Muscle of leg (tissue), 3 donors: ENCODE measurements at regions not wholly inside any gene's neighbourhood (a gene's known extent, or its start where the extent isn't known, plus 50 kb on each side); places are given as distances from the start of the nearest gene placed in this dataset.

Experiments used
- DNase-seq: peaks from one replicate; pipeline ENCODE4 v3.0.0; 2013
- H3K27ac ChIP-seq: one replicate; pipeline ENCODE4 v1.5.1; 2013; ENCODE audit warnings: mild to moderate bottlenecking, low read length, control low read depth
- H3K27me3 ChIP-seq: one replicate; pipeline ENCODE4 v1.6.1; 2013; ENCODE audit warnings: low read length; ENCODE audit not compliant: control insufficient read depth, insufficient read depth
- H3K36me3 ChIP-seq: one replicate; pipeline ENCODE4 v1.6.1; 2013; ENCODE audit warnings: low read length; ENCODE audit not compliant: control insufficient read depth, insufficient read depth
- H3K4me1 ChIP-seq: one replicate; pipeline ENCODE4 v1.6.1; 2013; ENCODE audit warnings: low read length; ENCODE audit not compliant: control insufficient read depth, insufficient read depth
- H3K4me3 ChIP-seq: one replicate; pipeline ENCODE4 v1.5.1; 2013; ENCODE audit warnings: low read length, control low read depth
- H3K9me3 ChIP-seq: replicated peaks from 2 replicates; pipeline ENCODE4 v1.6.1; 2013; ENCODE audit warnings: low read depth, low read length; ENCODE audit not compliant: control insufficient read depth
- WGBS: methylation state at CpG from one replicate; pipeline ENCODE4 v1.1.5; 2013; ENCODE audit warnings: missing lambda C conversion rate; ENCODE audit not compliant: insufficient coverage; 5-methylcytosine and 5-hydroxymethylcytosine counted together

DNA sequence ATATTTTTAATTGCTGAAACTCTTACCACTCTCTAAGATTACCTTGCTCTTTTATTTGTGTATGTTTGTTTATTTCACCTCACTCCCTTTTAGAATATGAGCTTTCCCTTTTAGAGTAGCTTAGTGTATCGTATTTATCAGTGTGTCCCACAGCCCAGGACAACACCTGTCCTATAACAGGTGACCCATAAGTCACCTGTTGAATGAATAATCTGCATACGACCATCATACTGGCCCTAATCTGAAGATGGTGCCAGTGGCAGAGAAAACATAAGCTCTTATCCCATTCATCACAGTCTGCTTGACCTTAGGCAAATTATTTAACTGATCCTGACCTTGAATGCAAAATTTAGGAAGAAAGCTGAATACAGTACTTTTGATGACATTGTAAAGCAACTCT is 254.6 kb upstream of the NR2F2 start:
- Histone ChIP-seq H3K27me3 (no peaks in the 10 kb centered on the region), H3K36me3 (no peaks in the 10 kb centered on the region), H3K4me3 (no peak overlapping the region), H3K4me1 (no peaks in the 10 kb centered on the region), H3K9me3 (no peaks in the 10 kb centered on the region), H3K27ac (no peak overlapping the region)
- DNase-seq, result no peak
- 88% methylated on average over 1 of the region's 2 CpGs for WGBS

DNA sequence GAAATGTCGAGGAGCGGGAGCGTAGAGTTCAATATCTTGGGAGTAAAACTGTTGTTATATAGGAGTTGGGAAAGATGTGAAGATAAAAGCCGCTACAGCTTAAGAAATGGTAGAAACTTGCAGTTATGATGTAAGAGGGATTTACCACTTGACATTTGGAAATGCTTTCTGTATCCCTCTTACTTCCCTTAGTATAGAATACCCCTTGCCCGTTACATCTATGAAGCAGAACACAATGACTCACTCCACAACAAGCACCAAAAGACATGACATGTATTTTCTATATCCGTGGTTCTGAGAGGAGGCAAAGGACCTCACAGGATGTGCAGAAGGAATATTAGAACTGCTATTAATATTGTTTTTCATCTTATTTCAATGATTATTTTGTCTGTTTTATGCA is 254.2 kb upstream of the NR2F2 start:
- Histone ChIP-seq H3K27me3 (no peaks in the 10 kb centered on the region), H3K27ac (no peak overlapping the region), H3K4me3 (no peak overlapping the region), H3K36me3 (no peaks in the 10 kb centered on the region), H3K4me1 (no peaks in the 10 kb centered on the region), H3K9me3 (no peaks in the 10 kb centered on the region)
- no peak for DNase-seq
- 92% methylated on average over 3 of the region's 6 CpGs for WGBS

DNA sequence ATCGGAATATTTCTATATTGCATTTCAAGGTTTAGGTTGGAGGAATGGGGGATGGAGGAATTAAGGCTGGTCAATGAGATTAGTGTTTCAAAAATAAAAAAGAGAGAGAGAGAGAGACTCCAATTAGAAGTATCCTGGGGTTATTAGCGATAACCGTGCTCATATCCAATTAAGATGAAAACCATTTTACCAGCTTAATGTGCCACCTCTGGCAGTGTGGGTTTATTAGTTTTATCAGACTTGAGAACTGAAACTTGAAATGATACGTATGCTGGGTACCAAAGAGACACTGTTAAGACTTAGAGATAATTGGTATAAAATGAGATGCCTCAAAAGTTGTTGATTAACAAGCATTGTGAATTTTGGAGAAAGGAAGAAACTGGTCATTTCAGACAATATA is 251.5 kb upstream of the NR2F2 start:
- Histone ChIP-seq H3K9me3 (no peaks in the 10 kb centered on the region), H3K27me3 (no peaks in the 10 kb centered on the region), H3K4me3 (no peak overlapping the region), H3K36me3 (peaks cover 2% of the 10 kb centered on the region), H3K27ac (no peak overlapping the region), H3K4me1 (no peaks in the 10 kb centered on the region)
- DNase-seq, result no peak
- 100% methylated on average over 1 of the region's 4 CpGs for WGBS

DNA sequence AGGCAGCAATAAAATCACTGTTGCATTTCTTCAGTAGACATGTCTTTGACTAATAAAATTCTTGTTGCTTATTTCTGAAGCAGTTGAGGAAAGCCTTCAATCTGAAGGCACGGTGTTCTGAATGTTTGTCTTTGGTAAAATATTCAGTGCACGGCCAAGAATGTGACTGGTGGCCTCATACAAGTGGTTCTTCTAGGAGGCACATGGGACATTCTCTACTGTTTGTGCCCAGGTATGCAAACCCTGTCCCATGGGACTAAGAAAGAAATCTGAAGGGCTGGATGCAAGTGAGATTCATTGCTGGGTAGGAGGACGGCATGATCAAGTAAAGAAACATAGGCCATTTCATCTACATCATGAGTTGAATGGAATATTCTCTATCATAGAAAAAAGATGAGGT is 250.6 kb upstream of the NR2F2 start:
- Histone ChIP-seq H3K27ac (no peak overlapping the region), H3K4me3 (no peak overlapping the region), H3K9me3 (no peaks in the 10 kb centered on the region), H3K4me1 (no peaks in the 10 kb centered on the region), H3K36me3 (peaks cover 2% of the 10 kb centered on the region), H3K27me3 (no peaks in the 10 kb centered on the region)
- 91% methylated on average over 2 of the region's 3 CpGs for WGBS
- DNase-seq, result no peak

DNA sequence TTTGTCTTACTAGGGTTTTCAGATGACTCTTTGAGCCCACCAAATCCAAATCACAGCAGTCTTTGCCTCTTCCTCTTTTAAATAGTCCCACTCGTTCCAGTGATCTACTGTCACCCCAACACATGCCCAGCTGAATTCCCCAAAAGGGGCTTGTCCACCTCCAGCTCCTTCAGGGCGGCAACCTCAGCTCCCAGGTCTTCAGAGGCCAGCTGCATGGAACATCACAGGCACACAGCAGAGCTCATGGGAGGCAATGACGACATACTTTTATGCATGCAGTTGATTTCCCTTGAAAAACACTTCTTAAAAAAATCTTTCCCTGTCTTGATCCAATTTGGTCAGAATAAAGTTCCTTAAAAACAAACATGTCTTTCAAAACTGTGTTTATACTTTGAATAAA is 244.3 kb upstream of the NR2F2 start:
- DNase-seq, result no peak
- no peak overlapping the region for H3K4me3 ChIP-seq
- H3K27me3 ChIP-seq, result no peaks in the 10 kb centered on the region
- no peaks in the 10 kb centered on the region for H3K4me1 ChIP-seq
- no peak overlapping the region for H3K27ac ChIP-seq
- WGBS, result 36% methylated on average over 2 of the region's 3 CpGs
- H3K9me3 ChIP-seq, result no peaks in the 10 kb centered on the region
- H3K36me3 ChIP-seq, result peaks cover 2% of the 10 kb centered on the region

DNA sequence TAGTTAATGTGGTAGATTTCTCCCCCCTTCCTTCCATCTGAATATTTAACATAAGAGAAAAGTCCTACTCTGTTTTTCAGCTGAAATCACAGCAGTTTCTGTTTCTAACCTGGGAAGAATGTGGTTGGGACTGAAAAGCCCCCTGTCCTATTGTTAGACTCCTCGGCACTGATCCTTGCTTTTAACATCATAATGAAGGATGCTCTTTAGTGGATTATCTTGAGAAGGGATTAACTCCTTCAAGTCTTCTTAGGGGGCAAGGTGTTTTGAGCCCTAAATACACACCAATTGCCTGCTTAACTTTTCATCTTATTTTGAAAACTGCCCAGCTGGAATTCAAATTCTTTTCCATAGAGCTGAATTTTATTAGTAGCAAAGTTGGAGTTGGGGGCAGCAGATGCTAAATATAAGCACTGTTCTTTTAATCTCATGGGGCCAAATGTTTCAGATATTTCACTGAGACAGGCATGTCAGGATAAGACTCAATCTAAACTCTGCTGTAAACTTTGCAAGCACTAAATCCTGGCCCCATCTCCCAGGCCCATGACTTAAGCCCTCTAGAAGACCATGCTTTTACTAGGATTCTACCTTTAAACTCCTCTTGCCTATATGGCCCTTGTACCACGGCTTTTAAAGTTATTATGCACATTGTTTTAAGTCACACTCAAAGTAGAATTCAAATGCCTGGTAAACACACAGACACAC is 243.2 kb upstream of the NR2F2 start:
- Histone ChIP-seq H3K9me3 (no peaks in the 10 kb centered on the region), H3K4me3 (no peak overlapping the region), H3K27ac (no peak overlapping the region), H3K4me1 (no peaks in the 10 kb centered on the region), H3K36me3 (no peaks in the 10 kb centered on the region), H3K27me3 (no peaks in the 10 kb centered on the region)
- WGBS, result 0% methylated on average over 1 of the region's 2 CpGs
- DNase-seq, result no peak

DNA sequence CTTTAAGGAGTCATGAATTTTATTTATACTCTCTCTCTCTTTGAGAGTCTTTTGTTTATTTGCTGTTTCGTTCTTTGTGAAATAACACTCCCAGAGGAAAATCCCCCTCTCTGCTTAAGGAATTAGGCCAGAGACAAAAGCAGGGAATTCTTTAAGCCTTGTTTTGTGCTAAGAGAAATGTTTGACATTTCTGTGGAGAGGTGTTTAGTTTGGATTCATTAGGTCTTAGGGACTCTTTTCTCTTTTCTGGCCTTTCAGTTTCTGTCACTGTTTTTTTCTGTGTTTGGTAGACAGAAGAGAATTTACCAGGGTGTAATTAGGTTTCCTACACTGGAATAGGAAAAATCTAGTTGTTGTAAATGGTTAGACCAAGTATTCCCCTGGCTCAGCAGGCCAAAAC is 241.8 kb upstream of the NR2F2 start:
- Histone ChIP-seq H3K4me1 (no peaks in the 10 kb centered on the region), H3K36me3 (no peaks in the 10 kb centered on the region), H3K9me3 (no peaks in the 10 kb centered on the region), H3K4me3 (no peak overlapping the region), H3K27ac (no peak overlapping the region), H3K27me3 (no peaks in the 10 kb centered on the region)
- WGBS, result no CpG with 5 or more reads among the region's 1 CpG
- DNase-seq, result no peak

DNA sequence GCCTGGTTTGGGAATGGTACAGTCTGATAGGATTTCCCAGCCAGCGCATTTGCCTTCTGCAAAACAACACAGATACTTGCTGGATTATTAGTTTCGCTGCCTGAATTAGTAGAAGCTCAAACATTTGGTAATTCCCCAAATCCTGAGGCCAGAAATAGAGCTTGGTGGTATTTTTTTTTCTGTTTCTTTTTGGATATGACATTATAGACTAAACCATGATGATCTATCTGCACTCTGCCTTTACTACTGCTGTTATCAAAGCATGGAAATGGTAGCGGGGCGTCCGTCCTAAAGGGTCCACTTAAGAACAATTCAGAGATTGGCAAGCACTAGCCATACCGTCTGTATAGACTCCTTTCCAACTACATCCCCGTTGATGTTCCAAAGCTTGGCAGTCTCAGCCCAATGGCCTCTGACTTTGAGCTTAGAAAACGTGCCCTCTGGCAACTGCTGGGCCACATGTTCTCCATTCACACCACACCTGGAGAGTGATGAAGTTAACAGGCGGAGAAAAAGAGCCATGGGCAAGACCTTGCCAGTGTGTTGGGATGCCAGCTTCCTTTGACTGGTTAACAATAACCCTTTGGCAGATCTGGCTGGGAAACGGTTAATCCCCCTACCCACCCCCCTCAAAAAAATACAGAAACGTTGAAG is 241.0 kb upstream of the NR2F2 start:
- H3K4me3 ChIP-seq, result no peak overlapping the region
- WGBS, result 88% methylated on average over 3 of the region's 11 CpGs
- no peaks in the 10 kb centered on the region for H3K9me3 ChIP-seq
- no peak for DNase-seq
- no peak overlapping the region for H3K27ac ChIP-seq
- no peaks in the 10 kb centered on the region for H3K36me3 ChIP-seq
- H3K4me1 ChIP-seq, result no peaks in the 10 kb centered on the region
- no peaks in the 10 kb centered on the region for H3K27me3 ChIP-seq

DNA sequence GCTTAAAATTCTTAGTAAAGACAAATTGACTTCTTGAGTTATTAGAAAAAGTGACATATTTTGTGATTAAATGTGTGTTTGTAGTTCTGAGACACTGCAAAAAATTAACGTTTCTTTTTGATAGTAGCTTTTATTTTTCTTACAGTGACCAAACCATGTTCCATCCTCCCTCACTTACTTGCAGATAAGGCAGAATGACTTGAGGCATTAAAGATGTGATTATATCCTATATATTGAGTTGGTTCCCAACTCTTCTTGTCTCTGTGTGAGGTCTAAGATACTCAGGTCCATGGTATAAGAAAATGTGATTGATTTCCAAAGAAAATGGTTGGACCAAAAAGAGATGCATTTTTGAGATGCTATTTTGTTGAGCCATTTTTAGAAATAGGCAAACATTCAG is 238.3 kb upstream of the NR2F2 start:
- Histone ChIP-seq H3K9me3 (no peaks in the 10 kb centered on the region), H3K27me3 (no peaks in the 10 kb centered on the region), H3K4me3 (no peak overlapping the region), H3K27ac (no peak overlapping the region), H3K36me3 (no peaks in the 10 kb centered on the region), H3K4me1 (no peaks in the 10 kb centered on the region)
- DNase-seq, result no peak
- no CpG with 5 or more reads among the region's 1 CpG for WGBS

DNA sequence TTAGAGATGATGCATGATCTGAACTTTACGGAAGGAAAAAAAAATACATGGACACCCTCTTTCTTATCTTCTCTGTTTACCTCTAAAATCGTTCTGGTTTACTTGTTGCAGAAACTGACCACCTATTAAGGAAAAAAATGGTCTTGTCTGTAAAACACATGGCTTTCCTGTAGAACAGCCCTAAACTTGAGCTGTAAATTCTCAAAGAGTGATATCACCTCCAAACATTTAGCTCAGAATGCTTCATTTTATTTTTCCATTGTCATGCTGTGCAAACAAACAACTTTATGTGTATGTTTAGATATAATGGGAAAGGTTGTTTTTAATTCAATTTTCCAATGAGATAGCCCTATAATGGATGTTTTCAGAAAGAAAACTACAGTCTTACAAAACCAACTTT is 237.4 kb upstream of the NR2F2 start:
- Histone ChIP-seq H3K36me3 (no peaks in the 10 kb centered on the region), H3K9me3 (no peaks in the 10 kb centered on the region), H3K4me1 (no peaks in the 10 kb centered on the region), H3K27me3 (no peaks in the 10 kb centered on the region), H3K27ac (no peak overlapping the region), H3K4me3 (no peak overlapping the region)
- WGBS, result no CpG with 5 or more reads among the region's 2 CpGs
- no peak for DNase-seq

DNA sequence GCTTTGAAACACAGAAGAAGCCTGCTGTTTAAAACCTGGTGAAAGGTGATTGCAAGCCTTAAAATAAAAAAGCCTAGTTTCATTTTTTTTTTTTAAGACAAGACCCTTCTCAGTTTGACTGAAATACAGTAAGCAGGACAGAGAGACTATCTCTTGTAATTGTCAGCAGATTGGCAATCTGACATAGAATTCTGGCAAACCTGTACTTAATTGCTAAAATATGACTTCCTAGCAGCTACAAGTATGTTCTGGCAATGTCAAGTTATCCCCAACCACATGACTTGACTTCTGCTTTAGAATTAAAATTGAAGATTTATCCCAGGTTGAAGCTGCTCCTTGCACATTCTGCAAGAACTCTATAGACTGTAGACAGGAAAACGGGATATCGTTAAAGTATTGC is 232.8 kb upstream of the NR2F2 start:
- WGBS, result no CpG with 5 or more reads among the region's 2 CpGs
- Histone ChIP-seq H3K9me3 (no peaks in the 10 kb centered on the region), H3K27me3 (no peaks in the 10 kb centered on the region), H3K4me1 (no peaks in the 10 kb centered on the region), H3K4me3 (no peak overlapping the region), H3K36me3 (no peaks in the 10 kb centered on the region), H3K27ac (no peak overlapping the region)
- peak; percentile 69 for DNase-seq
